BLaER1 treated with 17β-estradiol and CSF1 and Interleukin-3, amounts not matched to agents 10 nM and 100 nM (cell line): ENCODE measurements at regions not wholly inside any gene's neighbourhood (a gene's known extent, or its start where the extent isn't known, plus 50 kb on each side); places are given as distances from the start of the nearest gene placed in this dataset.
A peak's percentile ranks its signal among the peaks of the same experiment; 100 is the strongest.

ENCODE experiments used
- H3K27ac ChIP-seq, 11 experiments: shearing (Covaris generic); formaldehyde crosslinking; 2 replicates each; pipeline ENCODE4 v1.8.1; 2022
- H3K27me3 ChIP-seq, 11 experiments: shearing (Covaris generic); formaldehyde crosslinking; 2 replicates each; pipeline ENCODE4 v1.8.1; 2022
- H3K36me3 ChIP-seq, 11 experiments: shearing (Covaris generic); formaldehyde crosslinking; 2 replicates each; pipeline ENCODE4 v1.8.1; 2022
- H3K4me1 ChIP-seq, 10 experiments: shearing (Covaris generic); formaldehyde crosslinking; 2 replicates each; pipeline ENCODE4 v1.8.1; 2022
- H3K4me2 ChIP-seq, 11 experiments: shearing (Covaris generic); formaldehyde crosslinking; 2 replicates each; pipeline ENCODE4 v1.8.1; 2022
- H3K4me3 ChIP-seq, 10 experiments: shearing (Covaris generic); formaldehyde crosslinking; 2 replicates each; pipeline ENCODE4 v1.8.1; 2022
- H3K9ac ChIP-seq, 11 experiments: shearing (Covaris generic); formaldehyde crosslinking; 2 replicates each; pipeline ENCODE4 v1.8.1; 2022
- H3K9me3 ChIP-seq, 11 experiments: shearing (Covaris generic); formaldehyde crosslinking; replicated peaks in 1 of 11; 2 replicates each; pipeline ENCODE4 v1.8.1; 2022
- H4K20me1 ChIP-seq, 11 experiments: shearing (Covaris generic); formaldehyde crosslinking; 2 replicates each; pipeline ENCODE4 v1.8.1; 2022
- Cebpa-rat ChIP-seq, 11 experiments: shearing (Covaris generic); IDR thresholded peaks; 2 replicates each; pipeline ENCODE4 v1.8.1; 2022

GRCh38 chr13:105121221-105121620 lies 1414.2 kb downstream of the EFNB2 start:
- Histone ChIP-seq H3K4me3 (no peak overlapping the region), H3K9ac (no peak overlapping the region), H3K9me3 (no peaks in the 10 kb centered on the region), H3K4me1 (no peaks in the 10 kb centered on the region), H3K36me3 (no peaks in the 10 kb centered on the region), H3K4me2 (no peak overlapping the region), H3K27me3 (no peaks in the 10 kb centered on the region), H3K27ac (no peak overlapping the region), H4K20me1 (no peaks in the 10 kb centered on the region)
- TF ChIP-seq Cebpa-rat (IDR thresholded peaks at IDR 0.05), result no peak

- no peak for TF ChIP-seq Cebpa-rat (IDR thresholded peaks at IDR 0.05)
- Histone ChIP-seq H4K20me1 (no peaks in the 10 kb centered on the region), H3K36me3 (no peaks in the 10 kb centered on the region), H3K4me1 (no peaks in the 10 kb centered on the region), H3K27ac (no peak overlapping the region), H3K9ac (no peak overlapping the region), H3K4me3 (no peak overlapping the region), H3K4me2 (no peak overlapping the region), H3K9me3 (no peaks in the 10 kb centered on the region), H3K27me3 (no peaks in the 10 kb centered on the region)
These were observed 1417.0 kb downstream of the EFNB2 start for GRCh38 chr13:105118426-105118985.

GRCh38 chr13:105116966-105117365 lies 1418.5 kb downstream of the EFNB2 start:
- Histone ChIP-seq H3K4me1 (no peaks in the 10 kb centered on the region), H3K36me3 (no peaks in the 10 kb centered on the region), H3K9me3 (no peaks in the 10 kb centered on the region), H4K20me1 (no peaks in the 10 kb centered on the region), H3K4me2 (no peak overlapping the region), H3K4me3 (no peak overlapping the region), H3K27me3 (no peaks in the 10 kb centered on the region), H3K27ac (no peak overlapping the region), H3K9ac (no peak overlapping the region)
- no peak for TF ChIP-seq Cebpa-rat (IDR thresholded peaks at IDR 0.05)

GRCh38 chr13:105112561-105112960 lies 1422.9 kb downstream of the EFNB2 start:
- no peak for TF ChIP-seq Cebpa-rat (IDR thresholded peaks at IDR 0.05)
- Histone ChIP-seq H3K27me3 (no peaks in the 10 kb centered on the region), H3K27ac (no peak overlapping the region), H3K4me2 (no peak overlapping the region), H3K9ac (no peak overlapping the region), H3K36me3 (no peaks in the 10 kb centered on the region), H3K4me1 (no peaks in the 10 kb centered on the region), H4K20me1 (no peaks in the 10 kb centered on the region), H3K9me3 (no peaks in the 10 kb centered on the region), H3K4me3 (no peak overlapping the region)

- Histone ChIP-seq H3K9me3 (no peaks in the 10 kb centered on the region), H3K4me2 (no peak overlapping the region), H4K20me1 (no peaks in the 10 kb centered on the region), H3K4me1 (no peaks in the 10 kb centered on the region), H3K9ac (no peak overlapping the region), H3K27me3 (no peaks in the 10 kb centered on the region), H3K4me3 (no peak overlapping the region), H3K27ac (no peak overlapping the region), H3K36me3 (no peaks in the 10 kb centered on the region)
- TF ChIP-seq Cebpa-rat (IDR thresholded peaks at IDR 0.05), result no peak
These were observed 1427.7 kb downstream of the EFNB2 start for GRCh38 chr13:105107781-105108180.

DNA sequence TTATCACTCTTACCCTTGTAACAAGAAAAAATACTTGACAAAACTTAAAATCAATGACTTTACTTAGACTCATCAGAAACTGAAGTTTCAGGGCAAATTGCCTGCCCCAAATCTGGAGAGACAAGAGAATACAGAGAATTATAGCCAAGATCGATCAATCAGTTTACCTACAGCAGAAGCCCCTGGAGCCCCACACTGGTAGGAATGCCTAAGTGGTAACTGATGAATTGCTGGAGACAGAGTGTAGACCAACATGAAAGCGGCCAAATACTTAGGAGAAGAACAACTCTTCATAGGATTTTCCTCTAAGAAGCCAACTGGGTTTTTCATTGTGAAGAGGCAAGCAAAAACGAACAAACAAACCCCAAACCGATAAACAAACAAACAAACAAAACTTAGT lies 1430.0 kb downstream of the EFNB2 start:
- H3K27me3 ChIP-seq, result no peaks in the 10 kb centered on the region
- no peaks in the 10 kb centered on the region for H3K9me3 ChIP-seq
- no peaks in the 10 kb centered on the region for H3K36me3 ChIP-seq
- H3K4me1 ChIP-seq, result no peaks in the 10 kb centered on the region
- no peak overlapping the region for H3K9ac ChIP-seq
- TF ChIP-seq Cebpa-rat (IDR thresholded peaks at IDR 0.05), result no peak
- H4K20me1 ChIP-seq, result no peaks in the 10 kb centered on the region
- no peak overlapping the region for H3K4me2 ChIP-seq
- no peak overlapping the region for H3K27ac ChIP-seq
- no peak overlapping the region for H3K4me3 ChIP-seq

DNA sequence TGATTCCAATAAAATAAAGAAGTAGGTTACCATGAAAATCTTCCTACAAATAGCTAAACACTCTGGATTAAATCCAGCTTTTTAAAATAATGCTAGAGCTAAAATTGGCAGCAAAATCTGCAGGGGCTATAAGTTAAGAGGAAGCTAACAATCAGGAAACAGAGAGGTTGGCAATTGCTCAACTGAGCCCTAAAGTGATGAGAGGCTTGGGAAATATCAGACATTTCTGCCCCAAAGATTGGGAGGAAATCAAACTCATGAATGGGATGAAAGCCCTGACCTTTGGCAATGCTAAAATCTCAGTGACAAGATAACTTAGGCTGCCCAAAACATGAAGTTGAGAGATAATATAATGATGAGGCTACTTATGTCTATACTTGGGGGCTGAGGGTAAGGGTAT lies 1437.9 kb downstream of the EFNB2 start:
- H3K4me2 ChIP-seq, result peak overlapping the region in 1 of 11 experiments; percentile 32; a peak in 2 of 22 replicates
- H3K4me3 ChIP-seq, result no peak overlapping the region
- peaks cover 0 to 9% (median 0%) of the 10 kb centered on the region in 10 experiments; a peak in 2 of 20 replicates for H3K4me1 ChIP-seq
- no peaks in the 10 kb centered on the region for H4K20me1 ChIP-seq
- H3K9me3 ChIP-seq, result no peaks in the 10 kb centered on the region
- H3K27me3 ChIP-seq, result no peaks in the 10 kb centered on the region
- no peaks in the 10 kb centered on the region for H3K36me3 ChIP-seq
- no peak for TF ChIP-seq Cebpa-rat (IDR thresholded peaks at IDR 0.05)
- no peak overlapping the region for H3K27ac ChIP-seq
- no peak overlapping the region for H3K9ac ChIP-seq

DNA sequence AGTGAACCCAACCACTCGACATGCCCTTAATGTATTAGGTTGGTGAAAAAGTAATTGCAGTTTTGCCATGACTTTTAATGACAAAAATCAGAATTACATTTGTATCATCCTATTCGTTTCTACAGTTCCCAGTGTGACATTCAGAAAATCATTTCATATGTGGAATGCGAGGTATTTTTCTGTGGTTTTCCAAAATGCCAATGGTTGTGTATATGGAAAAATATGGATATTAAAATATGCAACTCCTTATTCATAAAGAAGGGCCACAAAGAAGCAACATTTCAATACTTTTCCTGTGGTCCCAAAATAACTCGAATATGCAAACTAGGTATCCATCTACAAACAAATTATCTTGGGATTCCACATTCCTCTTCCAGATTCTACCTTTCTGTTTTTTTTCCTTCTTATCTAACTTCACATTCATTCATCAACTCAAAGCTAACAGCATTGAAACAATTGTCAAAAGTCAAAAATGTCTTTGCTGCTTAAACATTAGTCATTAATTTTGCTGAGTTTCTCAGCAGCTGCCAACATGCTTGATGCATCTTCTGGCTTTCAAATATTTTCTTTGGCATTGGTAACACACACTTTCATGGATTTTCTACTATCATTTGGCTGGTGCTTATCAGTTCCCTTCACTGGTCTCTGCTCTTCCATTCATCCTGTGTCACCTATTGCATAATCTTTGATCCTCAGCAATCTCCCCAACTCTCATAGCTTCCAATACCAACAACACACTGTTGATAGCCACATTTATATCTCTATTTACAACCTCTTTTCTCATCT lies 1445.4 kb downstream of the EFNB2 start:
- H4K20me1 ChIP-seq, result no peaks in the 10 kb centered on the region
- TF ChIP-seq Cebpa-rat (IDR thresholded peaks at IDR 0.05), result no peak
- no peaks in the 10 kb centered on the region for H3K27me3 ChIP-seq
- no peaks in the 10 kb centered on the region for H3K36me3 ChIP-seq
- no peaks in the 10 kb centered on the region for H3K9me3 ChIP-seq
- H3K27ac ChIP-seq, result no peak overlapping the region
- H3K4me1 ChIP-seq, result no peaks in the 10 kb centered on the region
- H3K4me2 ChIP-seq, result no peak overlapping the region
- no peak overlapping the region for H3K9ac ChIP-seq
- no peak overlapping the region for H3K4me3 ChIP-seq

- Histone ChIP-seq H3K27ac (no peak overlapping the region), H3K9ac (no peak overlapping the region), H4K20me1 (no peaks in the 10 kb centered on the region), H3K4me1 (no peaks in the 10 kb centered on the region), H3K4me2 (no peak overlapping the region), H3K4me3 (no peak overlapping the region), H3K9me3 (no peaks in the 10 kb centered on the region), H3K27me3 (no peaks in the 10 kb centered on the region), H3K36me3 (no peaks in the 10 kb centered on the region)
- no peak for TF ChIP-seq Cebpa-rat (IDR thresholded peaks at IDR 0.05)
These were observed 1447.5 kb downstream of the EFNB2 start for GRCh38 chr13:105087945-105088344.

DNA sequence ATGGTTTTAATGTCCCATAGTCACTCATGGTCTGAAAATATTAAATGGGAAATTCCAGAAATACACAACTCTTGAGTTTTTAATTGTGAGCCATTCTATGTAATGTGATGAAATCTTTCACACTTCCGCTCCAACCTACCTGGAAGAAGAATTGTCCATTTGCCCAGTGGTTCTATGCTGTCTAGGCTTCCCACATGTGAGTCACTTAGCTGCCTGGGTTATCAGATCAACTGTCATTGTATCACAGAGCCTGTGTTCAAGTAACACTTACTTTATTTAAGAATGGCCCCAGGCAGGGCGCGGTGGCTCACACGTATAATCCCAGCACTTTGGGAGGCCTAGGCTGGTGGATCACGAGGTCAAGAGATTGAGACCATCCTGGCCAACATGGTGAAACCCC lies 1450.5 kb downstream of the EFNB2 start:
- no peaks in the 10 kb centered on the region for H3K36me3 ChIP-seq
- no peaks in the 10 kb centered on the region for H3K27me3 ChIP-seq
- no peaks in the 10 kb centered on the region for H3K4me1 ChIP-seq
- TF ChIP-seq Cebpa-rat (IDR thresholded peaks at IDR 0.05), result no peak
- no peak overlapping the region for H3K9ac ChIP-seq
- H3K9me3 ChIP-seq, result no peaks in the 10 kb centered on the region
- no peak overlapping the region for H3K27ac ChIP-seq
- H4K20me1 ChIP-seq, result no peaks in the 10 kb centered on the region
- no peak overlapping the region for H3K4me2 ChIP-seq
- no peak overlapping the region for H3K4me3 ChIP-seq
